IMR-90 (cell line): ENCODE measurements at regions not wholly inside any gene's neighbourhood (a gene's known extent, or its start where the extent isn't known, plus 50 kb on each side); places are given as distances from the start of the nearest gene placed in this dataset.

Experiments used
- ATAC-seq: fragments of 200-7000 bp; cut with Tn5 transposase; 2 replicates; pipeline ENCODE4 v1.9.1; 2020; ENCODE audit warnings: low read depth, mild to moderate bottlenecking, moderate library complexity
- BruUV-seq: library from RNA; stranded (reverse); fragments of 400-500 nt; replicated peaks from 2 replicates; lab custom pipeline; 2021; lab: Mats Ljungman, UMichigan
- CTCF ChIA-PET: fragments of 300-600 bp; formaldehyde crosslinking; extraction: SDS; loops from one replicate; lab custom pipeline; 2021; ENCODE audit warnings: antibody characterized with exemption; lab: Yijun Ruan, JAX
- POLR2A ChIA-PET: fragments of 300-600 bp; sonication (Branson Sonifier 250); formaldehyde crosslinking; loops from one replicate; lab custom pipeline; 2022; ENCODE audit warnings: antibody characterized with exemption; ENCODE audit not compliant: unreplicated experiment; lab: Charles Lee
- DNase-seq: peaks from one replicate; pipeline ENCODE4 v3.0.0; 2013
- H2AFZ ChIP-seq: replicated peaks from 2 replicates; pipeline ENCODE3; 2013; ENCODE audit warnings: low read length, mild to moderate bottlenecking; ENCODE audit not compliant: poor library complexity
- H2AK5ac ChIP-seq: 2 replicates; pipeline ENCODE4 v1.6.1; 2013; ENCODE audit warnings: low read depth, low read length, inconsistent platforms
- H2AK9ac ChIP-seq: replicated peaks from 2 replicates; pipeline ENCODE3; 2013; ENCODE audit warnings: mild to moderate bottlenecking, low read depth, low read length, moderate library complexity; ENCODE audit not compliant: poor library complexity
- H2BK120ac ChIP-seq: 2 replicates; pipeline ENCODE4 v1.6.1; 2013; ENCODE audit warnings: low read depth, low read length, inconsistent platforms
- H2BK15ac ChIP-seq: 3 replicates; pipeline ENCODE4 v1.6.1; 2013; ENCODE audit warnings: low read depth, low read length, inconsistent platforms
- H2BK20ac ChIP-seq: 2 replicates; pipeline ENCODE4 v1.6.1; 2013; ENCODE audit warnings: low read depth, mild to moderate bottlenecking, inconsistent platforms, low read length, moderate library complexity
- H2BK5ac ChIP-seq: 2 replicates; pipeline ENCODE4 v1.6.1; 2013; ENCODE audit warnings: mild to moderate bottlenecking, low read depth, low read length, inconsistent platforms; ENCODE audit not compliant: poor library complexity, severe bottlenecking
- H3K14ac ChIP-seq: replicated peaks from 2 replicates; pipeline ENCODE4 v1.6.1; 2013; ENCODE audit warnings: low read depth, low read length, inconsistent platforms
- H3K18ac ChIP-seq: 2 replicates; pipeline ENCODE4 v1.6.1; 2013; ENCODE audit warnings: low read depth, low read length, control low read depth
- H3K23ac ChIP-seq: 2 replicates; pipeline ENCODE4 v1.6.1; 2013; ENCODE audit warnings: low read depth, low read length, inconsistent platforms
- H3K27ac ChIP-seq: 2 replicates; pipeline ENCODE4 v1.5.1; 2013; ENCODE audit warnings: mild to moderate bottlenecking, control low read depth, low read length; ENCODE audit not compliant: insufficient read depth
- H3K27me3 ChIP-seq: 2 replicates; pipeline ENCODE4 v1.6.1; 2013; ENCODE audit warnings: low read length; ENCODE audit not compliant: control insufficient read depth, insufficient read depth
- H3K36me3 ChIP-seq: 2 replicates; pipeline ENCODE4 v1.6.1; 2013; ENCODE audit warnings: low read length, mixed read lengths; ENCODE audit not compliant: control insufficient read depth, insufficient read depth
- H3K4ac ChIP-seq: 2 replicates; pipeline ENCODE4 v1.6.1; 2013; ENCODE audit warnings: low read depth, low read length, inconsistent platforms
- H3K4me1 ChIP-seq: 2 replicates; pipeline ENCODE4 v1.6.1; 2013; ENCODE audit warnings: low read length, mixed read lengths; ENCODE audit not compliant: control insufficient read depth, insufficient read depth
- H3K4me2 ChIP-seq: 2 replicates; pipeline ENCODE4 v1.6.1; 2013; ENCODE audit warnings: low read depth, mild to moderate bottlenecking, control low read depth, low read length, moderate library complexity
- H3K4me3 ChIP-seq: 2 replicates; pipeline ENCODE4 v1.5.1; 2013; ENCODE audit warnings: low read depth, mild to moderate bottlenecking, control low read depth, low read length, moderate library complexity; ENCODE audit not compliant: insufficient read depth
- H3K56ac ChIP-seq: 2 replicates; pipeline ENCODE4 v1.6.1; 2013; ENCODE audit warnings: low read length, inconsistent platforms; ENCODE audit not compliant: insufficient read depth; ENCODE audit errors: extremely low read depth
- H3K79me1 ChIP-seq, 2 experiments: 2 replicates each; pipeline ENCODE4 v1.6.1; 2013; ENCODE audit warnings: low read length in 2 of 2, inconsistent platforms in 1 of 2, low read depth in 1 of 2
- H3K9ac ChIP-seq: 2 replicates; pipeline ENCODE4 v1.6.1; 2013; ENCODE audit warnings: low read depth, low read length, control low read depth
- H3K9me1 ChIP-seq: 2 replicates; pipeline ENCODE4 v1.6.1; 2013; ENCODE audit warnings: low read length, inconsistent platforms; ENCODE audit not compliant: insufficient read depth
- H3K9me3 ChIP-seq: 2 replicates; pipeline ENCODE4 v1.6.1; 2013; ENCODE audit warnings: low read length; ENCODE audit not compliant: control insufficient read depth, insufficient read depth
- H4K20me1 ChIP-seq: 2 replicates; pipeline ENCODE4 v1.6.1; 2013; ENCODE audit warnings: low read length, inconsistent platforms; ENCODE audit not compliant: insufficient read depth
- H4K5ac ChIP-seq: 2 replicates; pipeline ENCODE4 v1.6.1; 2013; ENCODE audit warnings: mild to moderate bottlenecking, low read depth, low read length, control low read depth
- H4K8ac ChIP-seq, 2 experiments: 2 replicates each; pipeline ENCODE4 v1.6.1; 2013; ENCODE audit warnings: low read depth in 2 of 2, low read length in 2 of 2, control low read depth in 1 of 2, inconsistent platforms in 1 of 2
- H4K91ac ChIP-seq: 2 replicates; pipeline ENCODE4 v1.6.1; 2013; ENCODE audit warnings: low read depth, low read length, inconsistent platforms; ENCODE audit not compliant: insufficient read depth
- BHLHE40 ChIP-seq: fragments of 150-350 bp; IDR thresholded peaks from 2 replicates; pipeline ENCODE4 v1.6.1; 2016; ENCODE audit warnings: mild to moderate bottlenecking, low read depth, low read length
- CEBPB ChIP-seq: IDR thresholded peaks from 2 replicates; pipeline ENCODE4 v1.6.1; 2012; ENCODE audit warnings: low read depth, low read length, improper control_type of control experiment
- MXI1 ChIP-seq: IDR thresholded peaks from 2 replicates; pipeline ENCODE4 v1.6.1; 2012; ENCODE audit warnings: low read depth, mild to moderate bottlenecking, low read length, moderate library complexity, borderline replicate concordance
- NFE2L2 ChIP-seq: fragments of 150-350 bp; IDR thresholded peaks from 2 replicates; pipeline ENCODE4 v1.6.1; 2016; ENCODE audit warnings: low read depth, mild to moderate bottlenecking, low read length
- POLR2A ChIP-seq: IDR thresholded peaks from 2 replicates; pipeline ENCODE4 v1.6.1; 2012; ENCODE audit warnings: mild to moderate bottlenecking, low read depth, low read length
- RCOR1 ChIP-seq: IDR thresholded peaks from 2 replicates; pipeline ENCODE4 v1.6.1; 2012; ENCODE audit warnings: mild to moderate bottlenecking, low read length, improper control_type of control experiment; ENCODE audit not compliant: insufficient replicate concordance
- WGBS, 2 experiments: methylation state at CpG; one replicate each; pipeline versions ENCODE4 v1.1.5 to v1.1.7; 2013; ENCODE audit warnings: missing lambda C conversion rate in 2 of 2; ENCODE audit not compliant: insufficient read length in 1 of 2; ENCODE audit errors: extremely low coverage in 2 of 2; 5-methylcytosine and 5-hydroxymethylcytosine counted together
- dilution Hi-C: fragments of 300-500 bp; cut with HindIII; formaldehyde crosslinking; loops from one replicate; pipeline ENCODE4 v1.14.3; 2018; ENCODE audit warnings: low sequenced_read_pairs; ENCODE audit not compliant: unreplicated experiment
- in situ Hi-C: fragments of 300-500 bp; cut with MboI; formaldehyde crosslinking; loops from 3 replicates; pipeline ENCODE4 v1.14.3; 2019; ENCODE audit warnings: low sequenced_read_pairs, inconsistent platforms, mixed read lengths
- intact Hi-C: fragments of 100-400 bp; cut with micrococcal nuclease; formaldehyde crosslinking; loops from 2 replicates; pipeline ENCODE4 v1.10.0; 2022

GRCh38 chr3:170643831-170644230, 58.0 kb upstream of the SLC7A14 start:
- Histone ChIP-seq H3K18ac (no peak overlapping the region), H3K14ac (no peak overlapping the region), H2BK20ac (no peak overlapping the region), H3K4ac (no peak overlapping the region), H3K4me2 (no peak overlapping the region), H3K27me3 (no peaks in the 10 kb centered on the region), H3K9me3 (peaks cover 4% of the 10 kb centered on the region; the same call in 1 of the 2 replicates), H4K91ac (no peak overlapping the region), H3K56ac (no peak overlapping the region), H4K8ac (no peak overlapping the region), H3K27ac (no peak overlapping the region), H2BK5ac (no peak overlapping the region), H3K9me1 (no peaks in the 10 kb centered on the region), H4K20me1 (no peaks in the 10 kb centered on the region), H2AK9ac (no peak overlapping the region), H3K79me1 (no peaks in the 10 kb centered on the region), H2BK15ac (no peak overlapping the region), H3K9ac (no peak overlapping the region), H3K4me1 (peaks cover 12% of the 10 kb centered on the region), H4K5ac (no peak overlapping the region), H3K4me3 (no peak overlapping the region), H3K23ac (no peak overlapping the region), H2AFZ (no peak overlapping the region), H3K36me3 (no peaks in the 10 kb centered on the region), H2AK5ac (no peak overlapping the region), H2BK120ac (no peak overlapping the region)
- ATAC-seq (no peak), DNase-seq (no peak)
- CTCF ChIA-PET = no interaction called here
- BruUV-seq = no TSS peak
- POLR2A ChIA-PET = no interaction called here
- intact Hi-C loops (no loop called here), in situ Hi-C loops (no loop called here), dilution Hi-C loops (no loop called here)
- WGBS, 2 experiments = 100% methylated on average over 2 of the region's 3 CpGs; no CpG with 5 or more reads in 1 of the 2 experiments
- TF ChIP-seq RCOR1 = no peak
- no peak for TF ChIP-seq BHLHE40
- TF ChIP-seq POLR2A = no peak
- TF ChIP-seq CEBPB = no peak
- no peak for TF ChIP-seq MXI1
- no peak for TF ChIP-seq NFE2L2
